T-helper 17 cell (primary cell): ENCODE measurements at regions not wholly inside any gene's neighbourhood (a gene's known extent, or its start where the extent isn't known, plus 50 kb on each side); places are given as distances from the start of the nearest gene placed in this dataset.

Experiments
- ATAC-seq: fragments of 150-1000 bp; cut with Tn5 transposase; 2 replicates; pipeline ENCODE4 v1.10.0; 2021; ENCODE audit warnings: mild to moderate bottlenecking, moderate library complexity
- DNase-seq, 3 donors: peaks; one replicate each; pipeline versions ENCODE4 v3.0.0 to v3.0.0-alpha.2; 2020 to 2021
- H3K9me3 ChIP-seq: one replicate; pipeline ENCODE4 v1.7.0; 2013; ENCODE audit warnings: low read length, mild to moderate bottlenecking; ENCODE audit not compliant: control insufficient read depth, poor library complexity, severe bottlenecking
- H3K27ac Mint-ChIP-seq: one replicate; pipeline ENCODE4 v1.8.0; 2022; ENCODE audit warnings: mild to moderate bottlenecking, moderate library complexity, mixed read lengths
- H3K27me3 Mint-ChIP-seq: one replicate; pipeline ENCODE4 v1.8.0; 2022; ENCODE audit warnings: mixed read lengths
- H3K36me3 Mint-ChIP-seq: one replicate; pipeline ENCODE4 v1.8.0; 2022; ENCODE audit warnings: low read depth, mixed read lengths
- H3K4me1 Mint-ChIP-seq: one replicate; pipeline ENCODE4 v1.8.0; 2022; ENCODE audit warnings: mild to moderate bottlenecking, mixed read lengths
- H3K4me3 Mint-ChIP-seq: one replicate; pipeline ENCODE4 v1.8.0; 2022; ENCODE audit warnings: mild to moderate bottlenecking, moderate library complexity, mixed read lengths

DNA sequence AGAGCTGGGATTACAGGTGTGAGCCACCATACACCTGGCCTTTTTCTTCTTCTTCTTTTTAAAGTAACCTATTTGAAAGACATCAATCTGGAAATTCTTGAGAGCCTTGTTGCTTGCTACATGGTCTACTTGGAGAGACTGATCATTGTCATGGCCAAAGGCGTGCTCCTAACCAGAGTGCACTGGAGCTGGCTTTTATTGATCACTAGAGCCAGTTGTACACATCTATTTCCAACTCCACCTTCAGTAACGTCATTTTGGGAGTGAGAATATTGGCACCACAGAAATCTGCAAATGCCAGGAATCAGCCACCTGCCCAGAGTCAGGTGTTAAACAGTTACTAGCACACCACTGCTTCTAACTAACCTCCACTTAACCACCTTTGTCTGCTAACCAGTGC, 735.1 kb downstream of the TYW1 start:
- ATAC-seq (no peak), DNase-seq (no peak)
- Mint-ChIP-seq H3K36me3 (no peaks in the 10 kb centered on the region), H3K27ac (no peak overlapping the region), H3K4me3 (no peak overlapping the region), H3K4me1 (no peaks in the 10 kb centered on the region), H3K27me3 (no peaks in the 10 kb centered on the region)
- H3K9me3 ChIP-seq = no peaks in the 10 kb centered on the region

GRCh38 chr7:67732898-67733297, 736.3 kb downstream of the TYW1 start:
- no peak overlapping the region for H3K27ac Mint-ChIP-seq
- no peak overlapping the region for H3K4me3 Mint-ChIP-seq
- no peaks in the 10 kb centered on the region for H3K4me1 Mint-ChIP-seq
- H3K9me3 ChIP-seq = no peaks in the 10 kb centered on the region
- no peak for DNase-seq
- no peaks in the 10 kb centered on the region for H3K36me3 Mint-ChIP-seq
- ATAC-seq = no peak
- no peaks in the 10 kb centered on the region for H3K27me3 Mint-ChIP-seq

DNA sequence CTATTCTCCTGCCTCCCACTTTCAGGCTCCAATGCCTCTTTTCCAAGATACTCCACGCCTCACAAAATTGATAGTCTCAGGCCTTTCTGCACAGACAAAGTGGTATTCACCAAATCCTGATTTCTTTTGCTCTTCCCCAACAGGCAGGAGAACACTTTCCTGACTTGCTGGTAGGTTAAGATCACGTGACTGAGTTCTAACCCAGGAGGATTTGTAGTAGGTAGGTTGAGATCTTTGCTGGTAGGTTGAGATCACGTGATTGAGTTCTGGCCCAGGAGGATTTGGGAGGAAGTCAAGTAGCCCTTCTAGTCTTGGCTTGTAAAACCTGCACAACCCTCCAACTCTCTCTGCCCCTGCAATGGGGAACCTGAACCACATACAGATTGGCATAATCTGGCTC, 741.5 kb downstream of the TYW1 start:
- DNase-seq (no peak), ATAC-seq (no peak)
- Mint-ChIP-seq H3K27ac (no peak overlapping the region), H3K4me3 (no peak overlapping the region), H3K4me1 (no peaks in the 10 kb centered on the region), H3K36me3 (no peaks in the 10 kb centered on the region), H3K27me3 (no peaks in the 10 kb centered on the region)
- H3K9me3 ChIP-seq = no peaks in the 10 kb centered on the region

DNA sequence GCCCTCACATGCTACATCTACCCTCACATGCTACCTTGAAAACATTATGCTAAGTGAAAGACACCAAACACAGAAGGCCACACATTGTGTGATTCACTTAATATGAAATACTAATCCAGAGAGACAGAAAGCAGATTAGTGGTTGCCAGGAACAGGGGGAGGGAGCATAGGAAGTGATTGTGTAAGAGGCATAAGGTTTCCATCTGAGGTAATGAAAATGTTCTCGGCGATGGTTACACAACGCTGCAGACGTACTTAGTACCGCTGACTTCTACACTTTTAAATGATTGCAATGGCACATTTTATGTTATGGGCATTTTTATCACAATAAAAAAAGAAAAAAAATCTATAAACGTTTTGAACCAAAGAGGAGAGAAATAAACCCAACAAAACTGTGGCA, 742.3 kb downstream of the TYW1 start:
- H3K27ac Mint-ChIP-seq = no peak overlapping the region
- H3K4me3 Mint-ChIP-seq = no peak overlapping the region
- no peaks in the 10 kb centered on the region for H3K9me3 ChIP-seq
- H3K36me3 Mint-ChIP-seq = no peaks in the 10 kb centered on the region
- no peaks in the 10 kb centered on the region for H3K4me1 Mint-ChIP-seq
- H3K27me3 Mint-ChIP-seq = no peaks in the 10 kb centered on the region
- ATAC-seq (no peak), DNase-seq (no peak)

- no peaks in the 10 kb centered on the region for H3K4me1 Mint-ChIP-seq
- DNase-seq (no peak), ATAC-seq (no peak)
- no peaks in the 10 kb centered on the region for H3K27me3 Mint-ChIP-seq
- no peaks in the 10 kb centered on the region for H3K36me3 Mint-ChIP-seq
- no peak overlapping the region for H3K4me3 Mint-ChIP-seq
- no peak overlapping the region for H3K27ac Mint-ChIP-seq
- no peaks in the 10 kb centered on the region for H3K9me3 ChIP-seq
Measured at GRCh38 chr7:67743501-67743900, 746.9 kb downstream of the TYW1 start.

- ATAC-seq (no peak), DNase-seq (no peak)
- Mint-ChIP-seq H3K4me1 (no peaks in the 10 kb centered on the region), H3K36me3 (no peaks in the 10 kb centered on the region), H3K27ac (no peak overlapping the region), H3K27me3 (no peaks in the 10 kb centered on the region), H3K4me3 (no peak overlapping the region)
- H3K9me3 ChIP-seq = peaks cover 3% of the 10 kb centered on the region
Measured at GRCh38 chr7:67752227-67752626, 755.6 kb downstream of the TYW1 start.

DNA sequence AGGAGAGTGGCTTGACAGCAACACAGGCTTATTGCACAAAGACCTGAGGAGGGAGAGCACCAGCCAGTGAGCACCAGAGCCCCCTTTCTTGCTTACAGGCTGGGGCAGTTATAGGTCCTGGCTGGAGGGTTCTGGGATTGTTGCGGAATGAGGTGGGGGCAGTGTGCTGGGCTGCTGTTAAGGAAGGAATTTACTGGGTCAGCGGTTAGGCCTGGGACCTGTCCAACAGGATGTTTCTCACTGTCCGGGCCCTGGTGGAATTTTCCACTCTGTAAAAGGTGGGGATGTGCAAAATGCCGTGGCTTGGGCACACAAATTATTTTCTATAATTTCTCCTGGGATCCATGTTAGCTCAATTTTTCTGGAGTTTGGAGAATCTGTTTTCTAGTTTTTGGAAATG, 757.3 kb downstream of the TYW1 start:
- no peaks in the 10 kb centered on the region for H3K4me1 Mint-ChIP-seq
- DNase-seq (no peak), ATAC-seq (no peak)
- no peaks in the 10 kb centered on the region for H3K27me3 Mint-ChIP-seq
- no peak overlapping the region for H3K27ac Mint-ChIP-seq
- no peak overlapping the region for H3K4me3 Mint-ChIP-seq
- H3K9me3 ChIP-seq = peaks cover 3% of the 10 kb centered on the region
- H3K36me3 Mint-ChIP-seq = no peaks in the 10 kb centered on the region

GRCh38 chr7:67754651-67755050, 758.0 kb downstream of the TYW1 start:
- no peaks in the 10 kb centered on the region for H3K27me3 Mint-ChIP-seq
- ATAC-seq (no peak), DNase-seq (no peak)
- no peaks in the 10 kb centered on the region for H3K36me3 Mint-ChIP-seq
- H3K4me1 Mint-ChIP-seq = no peaks in the 10 kb centered on the region
- no peak overlapping the region for H3K27ac Mint-ChIP-seq
- no peaks in the 10 kb centered on the region for H3K9me3 ChIP-seq
- H3K4me3 Mint-ChIP-seq = no peak overlapping the region

DNA sequence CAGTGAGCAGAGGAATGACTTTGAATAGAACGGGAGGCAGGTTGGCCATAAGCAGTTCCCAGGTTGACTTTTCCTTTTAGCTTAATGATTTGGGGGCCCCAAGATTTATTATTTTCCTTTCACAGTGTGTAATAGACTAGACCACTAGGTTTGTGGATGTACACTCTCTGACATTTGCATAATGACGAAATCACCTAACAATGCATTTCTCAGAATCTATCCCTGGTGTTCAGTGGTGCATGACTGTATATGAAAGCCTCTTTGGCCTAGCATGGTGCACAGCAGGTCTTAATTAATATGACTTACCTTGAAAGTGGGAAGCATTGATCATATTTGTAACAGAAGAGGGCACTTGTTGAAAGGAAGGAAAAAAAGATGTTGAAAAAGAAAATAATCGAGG, 761.9 kb downstream of the TYW1 start:
- ATAC-seq (no peak), DNase-seq (no peak)
- H3K27ac Mint-ChIP-seq = no peak overlapping the region
- no peaks in the 10 kb centered on the region for H3K9me3 ChIP-seq
- H3K27me3 Mint-ChIP-seq = no peaks in the 10 kb centered on the region
- no peaks in the 10 kb centered on the region for H3K4me1 Mint-ChIP-seq
- no peaks in the 10 kb centered on the region for H3K36me3 Mint-ChIP-seq
- H3K4me3 Mint-ChIP-seq = no peak overlapping the region

DNA sequence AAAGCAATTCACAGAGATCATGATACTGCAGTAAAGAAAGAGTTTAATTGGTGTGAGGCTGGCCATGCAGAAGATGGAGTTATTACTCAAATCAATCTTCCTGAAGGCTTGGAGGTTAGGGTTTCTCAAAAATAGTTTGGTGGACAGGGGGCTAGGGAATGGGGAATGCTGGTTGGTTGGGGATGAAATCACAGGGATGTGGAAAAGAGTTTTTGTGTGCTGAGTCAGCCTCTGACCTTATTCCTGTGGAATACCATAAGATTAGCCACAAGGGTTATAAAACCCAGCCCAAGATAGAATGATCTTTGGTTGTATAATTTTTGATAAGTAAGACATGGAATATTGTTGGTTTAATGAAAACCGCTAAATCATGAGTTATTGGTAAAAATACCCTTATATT, 764.3 kb downstream of the TYW1 start:
- DNase-seq = no peak
- H3K4me1 Mint-ChIP-seq = no peaks in the 10 kb centered on the region
- H3K36me3 Mint-ChIP-seq = no peaks in the 10 kb centered on the region
- H3K27me3 Mint-ChIP-seq = no peaks in the 10 kb centered on the region
- H3K9me3 ChIP-seq = no peaks in the 10 kb centered on the region
- H3K4me3 Mint-ChIP-seq = no peak overlapping the region
- no peak for ATAC-seq
- H3K27ac Mint-ChIP-seq = no peak overlapping the region

GRCh38 chr7:67762516-67762915, 765.9 kb downstream of the TYW1 start:
- H3K27me3 Mint-ChIP-seq = no peaks in the 10 kb centered on the region
- H3K9me3 ChIP-seq = no peaks in the 10 kb centered on the region
- H3K36me3 Mint-ChIP-seq = no peaks in the 10 kb centered on the region
- H3K4me1 Mint-ChIP-seq = no peaks in the 10 kb centered on the region
- no peak for ATAC-seq
- no peak for DNase-seq
- no peak overlapping the region for H3K27ac Mint-ChIP-seq
- H3K4me3 Mint-ChIP-seq = no peak overlapping the region

GRCh38 chr7:67764289-67764688, 767.7 kb downstream of the TYW1 start:
- H3K36me3 Mint-ChIP-seq = no peaks in the 10 kb centered on the region
- H3K4me3 Mint-ChIP-seq = no peak overlapping the region
- no peak overlapping the region for H3K27ac Mint-ChIP-seq
- ATAC-seq = no peak
- no peaks in the 10 kb centered on the region for H3K27me3 Mint-ChIP-seq
- no peak for DNase-seq
- peaks cover 2% of the 10 kb centered on the region for H3K9me3 ChIP-seq
- H3K4me1 Mint-ChIP-seq = no peaks in the 10 kb centered on the region

DNA sequence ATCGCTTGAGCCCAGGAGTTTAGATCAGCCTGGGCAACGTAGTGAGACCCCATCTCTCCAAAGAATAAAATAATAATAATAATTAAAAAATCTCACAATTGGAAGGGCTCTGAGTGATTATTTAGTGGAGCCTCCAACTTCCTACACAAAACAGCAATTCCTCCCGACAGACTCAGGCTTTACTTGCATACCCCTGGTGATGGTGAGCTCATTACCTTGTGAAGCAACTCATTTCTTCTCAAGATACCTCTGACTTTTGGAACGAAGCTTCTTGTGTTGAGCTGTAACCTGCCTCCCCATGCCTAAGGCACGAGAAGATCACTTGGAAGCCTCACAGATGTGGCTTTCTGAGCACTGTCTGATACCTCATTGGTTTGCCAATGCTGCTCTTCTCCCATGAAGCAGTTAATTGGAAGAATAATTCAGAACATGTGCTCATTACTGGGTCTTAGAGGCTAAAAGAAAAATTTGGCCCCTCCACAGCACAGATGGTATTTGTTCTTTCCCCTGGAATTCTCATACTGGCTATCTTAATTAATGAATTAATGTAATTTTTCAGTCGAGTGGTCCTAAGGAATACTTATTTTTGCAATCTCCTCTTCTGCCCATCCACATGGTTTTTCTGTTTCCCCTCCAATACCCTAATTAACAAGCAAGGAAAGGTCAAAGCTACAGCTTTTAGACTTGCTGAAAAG, 769.0 kb downstream of the TYW1 start:
- no peak for DNase-seq
- H3K36me3 Mint-ChIP-seq = no peaks in the 10 kb centered on the region
- H3K4me3 Mint-ChIP-seq = no peak overlapping the region
- no peak overlapping the region for H3K27ac Mint-ChIP-seq
- ATAC-seq = no peak
- H3K4me1 Mint-ChIP-seq = no peaks in the 10 kb centered on the region
- H3K27me3 Mint-ChIP-seq = no peaks in the 10 kb centered on the region
- H3K9me3 ChIP-seq = peaks cover 2% of the 10 kb centered on the region

- H3K9me3 ChIP-seq = peaks cover 2% of the 10 kb centered on the region
- H3K4me1 Mint-ChIP-seq = no peaks in the 10 kb centered on the region
- no peaks in the 10 kb centered on the region for H3K36me3 Mint-ChIP-seq
- ATAC-seq (no peak), DNase-seq (no peak)
- no peaks in the 10 kb centered on the region for H3K27me3 Mint-ChIP-seq
- no peak overlapping the region for H3K27ac Mint-ChIP-seq
- H3K4me3 Mint-ChIP-seq = no peak overlapping the region
Measured at GRCh38 chr7:67766906-67767410, 770.3 kb downstream of the TYW1 start.
